ENCODE measurements at regions not wholly inside any gene's neighbourhood (a gene's known extent, or its start where the extent isn't known, plus 50 kb on each side); places are given as distances from the start of the nearest gene placed in this dataset.

GRCh38 chr1:90459570-90459969, 257.5 kb downstream of the BARHL2 start:
- TF ChIP-seq EZH2 (IDR thresholded peaks at IDR 0.05) = no peak
- no peak for TF ChIP-seq POLR2AphosphoS5 (IDR thresholded peaks at IDR 0.05; ENCODE audit: borderline replicate concordance, low read depth, low read length)
- no peak for TF ChIP-seq FOXP2 (optimal IDR thresholded peaks at IDR 0.05; ENCODE audit: control extremely low read depth, extremely low read length, insufficient read depth)
